Mesenteric fat pad (tissue), 1 donor: ENCODE measurements at regions not wholly inside any gene's neighbourhood (a gene's known extent, or its start where the extent isn't known, plus 50 kb on each side); places are given as distances from the start of the nearest gene placed in this dataset.

Source experiments
- DNase-seq: peaks from one replicate; pipeline ENCODE4 v3.0.0-alpha.2; 2020; ENCODE audit warnings: low spot score
- donor health status: DM: yes; HTN: yes; CAD: no.

DNA sequence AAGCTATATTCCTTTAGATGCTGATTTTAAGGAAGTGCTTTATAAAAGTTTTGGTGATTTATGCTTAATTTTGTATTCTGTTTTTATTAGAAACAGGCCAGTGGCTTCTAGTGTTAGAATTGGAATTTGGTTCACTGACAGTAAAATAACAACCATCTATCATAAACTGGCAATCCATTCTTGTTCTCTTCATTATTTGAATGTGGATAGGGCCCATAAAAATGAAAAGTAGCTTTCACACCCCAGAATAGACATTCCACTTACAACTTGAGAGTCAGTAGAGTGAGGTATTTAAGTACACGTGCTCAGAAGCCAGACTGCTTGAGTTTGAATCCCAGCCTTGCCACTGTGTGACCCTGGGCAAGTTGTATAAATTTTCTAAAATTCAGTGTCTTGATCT is 232.4 kb upstream of the CTSO start:
- DNase-seq = no peak

DNA sequence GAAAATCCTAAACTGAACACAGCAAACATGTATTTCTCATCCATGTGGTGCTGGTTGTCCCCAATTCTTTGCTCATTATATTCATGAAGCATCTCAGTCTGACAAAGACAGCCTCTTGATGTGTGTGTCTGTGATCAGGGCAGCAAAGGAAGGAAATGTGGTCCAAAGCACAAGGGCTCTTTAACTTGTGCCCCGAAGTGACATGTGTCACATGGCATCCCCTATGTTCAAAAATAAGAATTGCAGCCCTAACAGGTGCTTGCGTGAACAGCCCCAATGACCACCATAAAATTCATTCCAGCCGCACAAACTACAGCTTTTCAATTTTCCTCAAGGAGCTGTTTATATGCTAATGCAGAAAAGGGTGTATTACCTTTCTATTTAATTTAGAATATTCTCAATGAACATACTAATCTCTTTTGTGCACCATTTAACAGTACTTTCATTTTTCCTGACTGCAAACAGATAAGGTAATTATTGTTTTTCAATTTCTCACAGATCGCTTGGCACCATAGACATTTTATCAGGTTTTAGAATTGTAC is 231.9 kb upstream of the CTSO start:
- no peak for DNase-seq

DNA sequence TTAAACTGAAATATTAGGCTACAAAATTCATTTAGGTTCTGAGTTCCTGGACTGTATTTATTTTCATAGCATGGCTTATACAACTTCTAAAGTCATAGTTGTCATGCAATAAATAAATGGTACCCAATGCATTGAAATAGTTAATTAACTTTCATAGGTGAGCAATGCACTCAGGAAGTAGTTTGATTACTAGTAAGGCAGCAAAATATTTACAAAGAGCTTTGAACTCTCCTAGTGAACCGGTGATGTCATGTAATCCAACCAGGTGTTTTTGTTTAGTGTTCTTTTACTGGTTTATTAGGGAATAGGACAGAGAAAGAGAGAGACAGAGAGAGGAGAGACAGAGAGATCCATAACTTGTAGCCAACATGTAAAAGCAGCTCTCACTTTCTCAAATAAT is 228.6 kb upstream of the CTSO start:
- DNase-seq = no peak

DNA sequence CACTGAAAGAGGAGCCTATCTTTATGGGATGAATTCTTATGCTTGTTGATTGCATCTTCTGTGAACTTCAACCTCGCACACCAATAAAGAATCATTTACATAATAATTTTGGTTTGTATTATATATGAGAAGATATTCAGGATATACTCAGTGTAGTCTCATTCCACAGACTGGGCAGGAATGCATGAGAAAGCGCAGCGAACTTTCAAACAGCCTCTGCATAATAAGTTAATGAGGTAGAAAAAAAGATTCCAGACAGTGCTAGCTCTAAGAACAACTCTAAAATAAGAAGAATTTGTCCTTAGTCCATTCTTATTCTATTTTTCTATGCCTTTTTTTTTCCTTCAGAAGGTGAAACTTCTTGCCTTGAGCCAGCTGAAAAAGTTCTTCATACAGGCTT is 224.3 kb upstream of the CTSO start:
- DNase-seq = no peak

DNA sequence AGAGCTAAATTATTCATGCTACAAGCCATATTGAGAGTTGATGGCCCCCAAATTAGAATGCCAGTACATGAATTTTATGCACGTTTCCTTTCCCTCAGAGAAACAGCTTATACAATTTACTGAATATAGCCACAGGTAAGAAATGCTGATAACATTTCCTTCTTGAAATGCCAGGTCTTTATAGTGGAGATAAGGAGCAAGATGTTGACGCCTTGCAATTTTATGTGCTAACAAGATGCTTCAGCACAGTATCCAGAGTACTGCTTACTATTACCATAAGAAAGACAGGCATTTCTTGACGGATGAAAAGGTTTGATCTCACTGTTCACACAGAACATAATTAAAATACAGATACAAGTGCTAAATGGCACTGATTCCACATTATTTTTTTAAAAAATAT is 223.2 kb upstream of the CTSO start:
- DNase-seq = no peak

DNA sequence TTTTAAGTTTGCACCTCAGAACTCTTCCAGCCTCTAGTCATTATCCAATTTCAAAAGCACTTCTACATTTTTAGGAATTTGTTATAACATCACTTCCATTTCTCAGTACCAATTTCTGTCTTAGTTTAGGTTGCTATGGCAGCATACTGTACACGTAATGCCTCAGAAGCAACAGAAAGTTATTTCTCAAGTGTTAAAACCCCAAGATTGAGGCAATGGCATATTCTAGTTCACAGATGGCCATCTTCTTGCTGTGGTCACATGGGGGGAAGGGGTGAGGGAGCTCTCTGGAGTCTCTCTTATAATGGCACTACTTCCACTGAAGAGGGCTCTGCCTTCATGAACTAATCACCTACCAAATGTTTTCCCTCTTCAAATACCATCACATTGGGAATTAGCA is 220.3 kb upstream of the CTSO start:
- DNase-seq = no peak

DNA sequence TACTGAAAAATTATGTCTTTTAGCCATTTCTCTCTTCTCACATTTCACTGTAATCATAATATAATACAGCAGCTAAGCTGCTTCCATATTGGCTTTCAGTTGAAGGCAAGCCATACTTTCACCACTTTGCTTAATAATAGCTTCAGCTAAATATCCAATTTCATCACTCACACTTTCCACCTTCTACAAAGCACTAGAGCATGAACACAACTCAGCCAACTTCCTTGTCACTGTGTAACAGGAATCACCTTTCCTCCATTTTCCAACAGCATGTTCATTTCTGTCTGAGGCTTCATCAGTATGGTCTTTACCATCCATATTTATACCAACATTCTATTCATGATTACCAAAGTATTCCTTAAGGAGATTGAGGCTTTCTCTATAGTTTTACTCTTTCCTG is 219.8 kb upstream of the CTSO start:
- no peak for DNase-seq

DNA sequence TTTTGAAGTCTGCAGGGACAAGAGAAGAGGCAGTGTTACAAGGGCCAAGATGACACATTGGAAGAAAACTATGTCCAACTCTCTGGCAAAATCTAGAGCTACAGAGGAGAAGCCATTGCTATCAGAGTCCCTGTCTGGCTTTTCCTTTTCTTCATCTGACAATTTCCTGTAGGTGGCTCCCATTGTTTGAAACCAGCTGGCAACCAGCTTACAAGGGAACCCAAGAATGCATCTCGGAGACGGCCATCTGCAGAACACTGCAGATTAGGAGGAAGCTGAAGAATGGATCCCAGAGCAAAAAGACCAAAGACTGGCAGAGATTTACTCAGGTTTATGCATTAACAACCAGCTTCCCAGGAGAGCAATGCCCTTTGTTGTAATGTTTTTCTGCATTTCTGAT is 216.2 kb upstream of the CTSO start:
- DNase-seq = no peak

DNA sequence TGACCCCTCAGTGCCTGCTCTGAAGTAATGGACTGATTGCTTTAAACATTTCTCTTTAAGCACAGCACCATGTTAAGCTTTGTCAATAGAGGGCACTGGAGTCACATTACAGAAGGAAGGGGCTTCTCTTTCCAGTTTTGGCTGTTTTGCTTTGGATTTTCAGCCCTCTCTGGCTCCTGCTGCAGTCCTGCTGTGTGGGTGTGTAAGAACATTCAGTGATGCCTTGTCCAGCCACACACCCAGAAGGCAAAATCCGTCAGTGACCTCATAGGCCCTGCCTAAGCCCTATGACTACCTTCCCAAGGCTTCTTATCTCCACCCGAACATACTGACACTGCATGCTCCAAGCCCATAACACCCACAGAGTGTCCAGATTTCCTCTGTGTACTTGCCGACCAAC is 215.3 kb upstream of the CTSO start:
- DNase-seq = no peak

DNA sequence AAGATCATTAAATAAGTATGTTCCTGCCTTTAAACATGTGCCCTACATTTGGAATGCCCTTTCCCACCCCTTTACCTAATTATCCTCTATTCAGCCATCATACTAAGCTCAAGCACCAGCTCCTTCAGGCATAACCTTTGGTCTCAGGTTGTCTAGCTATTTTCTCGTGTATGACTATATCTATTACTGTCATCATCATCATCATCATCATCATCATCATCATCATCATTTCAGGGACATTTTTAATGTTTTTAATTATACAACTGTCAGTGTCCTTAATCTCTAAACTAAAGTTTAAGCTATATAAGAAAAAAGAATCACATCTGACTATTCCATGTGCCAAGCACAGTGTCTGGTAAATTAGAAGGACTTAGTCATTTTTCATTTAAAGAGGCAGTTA is 214.6 kb upstream of the CTSO start:
- no peak for DNase-seq

DNA sequence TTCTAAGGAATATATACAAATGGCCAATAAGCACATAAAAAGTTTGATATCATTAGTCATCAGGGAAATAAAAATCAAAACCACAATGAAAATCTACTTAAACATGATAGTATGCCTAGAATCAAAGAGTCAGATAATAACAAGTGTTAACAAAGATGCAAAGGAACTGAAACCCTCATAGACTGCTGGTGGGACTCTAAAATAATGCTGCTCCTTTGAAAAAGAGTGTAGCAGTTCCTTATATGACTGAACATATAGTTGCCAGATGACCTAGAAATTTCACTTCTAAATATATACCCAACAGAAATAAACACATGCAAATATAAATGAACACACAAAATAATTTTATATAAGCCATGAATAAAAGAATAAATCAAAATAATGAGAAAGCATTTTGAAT is 205.1 kb upstream of the CTSO start:
- no peak for DNase-seq

DNA sequence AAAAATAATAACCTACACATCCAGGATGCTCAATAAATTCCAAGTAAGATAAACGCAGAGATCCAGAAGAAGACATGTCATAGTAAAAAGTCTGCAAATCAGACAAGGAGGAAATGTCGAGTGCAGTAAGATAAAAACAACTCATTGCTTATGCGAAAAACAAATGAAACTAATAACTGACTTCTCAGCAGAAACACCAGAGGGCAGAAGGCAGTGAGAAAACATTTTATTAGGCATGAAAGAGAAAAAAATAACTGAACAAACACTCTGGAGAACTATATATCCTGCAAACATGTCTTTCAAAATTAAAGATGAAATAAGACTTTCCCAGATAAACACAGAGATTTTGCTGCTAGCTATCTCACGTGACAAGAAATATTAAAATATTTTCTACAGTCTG is 201.3 kb upstream of the CTSO start:
- DNase-seq = no peak

DNA sequence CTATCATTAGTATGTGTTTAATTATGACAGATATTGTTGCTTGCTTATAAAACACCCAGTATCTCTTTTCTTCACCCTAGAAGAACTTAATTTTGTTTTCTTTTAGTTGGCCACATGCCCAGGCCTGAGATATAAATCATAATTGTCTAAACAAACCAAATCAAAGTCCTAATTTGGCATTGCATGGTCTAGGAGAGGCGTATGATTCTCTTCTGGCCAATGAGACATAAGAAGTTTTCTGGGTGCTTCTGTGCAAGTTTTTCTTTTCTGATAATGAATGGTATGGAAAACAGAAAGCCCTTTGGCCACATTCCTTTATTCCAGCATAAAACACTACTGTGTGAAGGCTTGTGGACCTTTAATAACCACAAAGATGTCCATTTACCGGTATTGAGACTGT is 192.9 kb upstream of the CTSO start:
- no peak for DNase-seq

DNA sequence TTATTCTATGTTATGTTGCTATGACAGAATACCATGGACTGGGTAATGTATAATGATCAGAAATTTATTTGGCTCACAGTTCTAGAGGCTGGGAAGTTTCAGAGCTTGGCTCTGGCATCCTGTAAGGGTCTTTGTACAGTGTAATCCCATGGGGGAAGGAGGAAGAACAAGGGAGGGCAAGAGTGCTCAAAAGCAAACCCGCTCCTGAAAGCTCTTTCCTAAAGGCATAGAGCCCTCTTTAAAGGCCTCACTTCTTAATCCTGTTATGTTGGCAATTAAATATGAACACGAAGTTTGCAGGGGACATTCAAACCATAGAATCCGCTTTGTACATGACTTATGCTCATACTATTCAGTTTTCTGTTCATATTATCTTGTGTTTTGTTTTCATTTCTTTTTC is 191.3 kb upstream of the CTSO start:
- DNase-seq = no peak

DNA sequence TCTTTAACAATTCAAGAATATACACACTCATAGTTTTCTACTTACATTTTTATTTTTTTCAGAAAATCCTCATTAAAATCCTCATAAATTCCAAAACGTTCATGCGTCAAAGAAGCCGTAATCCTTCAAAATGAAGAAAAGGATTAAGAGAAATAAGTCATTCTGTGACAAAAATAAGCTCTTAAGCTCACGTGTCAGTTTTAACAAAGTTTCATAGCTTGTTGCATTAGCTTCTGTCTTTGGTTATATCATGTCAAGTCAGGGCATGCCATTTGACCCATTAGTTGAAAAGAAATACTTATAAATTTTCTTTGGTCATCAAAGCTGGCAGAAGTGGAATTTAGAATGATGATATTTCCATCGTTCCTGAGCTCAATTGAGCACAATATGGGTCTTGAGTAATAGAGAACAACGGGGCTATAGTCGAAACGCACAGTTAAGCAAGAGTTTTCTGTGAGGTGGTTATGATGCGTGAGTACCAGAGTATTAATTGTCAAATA is 185.2 kb upstream of the CTSO start:
- DNase-seq = no peak

DNA sequence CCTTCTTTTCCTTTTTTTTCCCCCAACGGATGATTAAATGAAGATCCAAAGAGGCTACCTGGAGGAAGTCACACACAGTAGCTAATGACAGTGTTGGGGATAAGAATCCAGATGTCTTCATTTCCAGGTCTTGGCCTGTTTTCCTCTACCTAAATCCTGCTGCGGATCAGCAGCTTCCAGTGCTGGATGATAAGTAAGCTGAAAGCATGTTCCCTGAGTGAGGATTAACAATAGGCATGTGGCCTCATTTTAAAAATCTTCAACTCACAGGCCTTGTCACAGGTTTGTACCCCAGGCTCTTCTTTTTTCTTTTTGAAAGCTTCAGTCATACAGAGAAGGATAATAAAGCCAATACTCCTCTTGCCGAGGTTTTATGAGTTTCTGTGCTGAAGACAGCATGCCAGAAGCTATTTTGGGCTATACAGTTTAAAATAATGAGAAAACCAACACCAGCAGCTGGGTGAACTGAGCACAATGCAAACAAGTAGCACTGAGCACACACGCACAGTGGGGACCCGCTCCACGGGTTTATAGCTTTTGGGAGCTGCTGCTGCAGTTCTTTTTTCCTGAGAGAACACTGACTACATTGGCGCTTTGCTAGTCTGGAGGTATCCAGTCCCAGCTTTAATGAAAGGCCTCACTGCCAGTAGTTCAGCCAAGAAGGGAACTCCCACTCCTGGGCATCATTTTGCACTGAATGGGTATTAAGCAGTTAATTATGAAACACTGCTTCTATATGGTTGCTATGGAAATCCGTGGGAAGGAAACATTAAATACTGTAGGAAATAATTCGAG is 184.2 kb upstream of the CTSO start:
- DNase-seq = no peak

DNA sequence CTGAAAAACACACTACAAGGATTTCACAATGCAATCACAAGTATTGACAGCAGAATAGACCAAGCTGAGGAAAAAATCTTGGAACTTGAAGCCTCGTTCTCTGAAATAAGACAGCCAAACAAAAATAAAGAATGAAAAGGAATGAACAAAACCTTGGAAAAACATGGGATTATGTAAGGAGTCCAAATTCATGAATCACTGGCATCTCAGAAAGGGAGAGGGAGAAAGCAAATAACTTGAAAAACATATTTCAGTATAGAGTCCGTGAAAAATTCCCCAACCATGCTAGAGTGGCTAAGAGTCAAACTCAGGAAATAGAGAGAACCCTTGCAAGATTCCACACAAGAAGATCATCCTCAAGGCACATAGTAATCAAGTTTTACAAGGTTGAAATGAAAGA is 178.5 kb upstream of the CTSO start:
- DNase-seq = no peak

DNA sequence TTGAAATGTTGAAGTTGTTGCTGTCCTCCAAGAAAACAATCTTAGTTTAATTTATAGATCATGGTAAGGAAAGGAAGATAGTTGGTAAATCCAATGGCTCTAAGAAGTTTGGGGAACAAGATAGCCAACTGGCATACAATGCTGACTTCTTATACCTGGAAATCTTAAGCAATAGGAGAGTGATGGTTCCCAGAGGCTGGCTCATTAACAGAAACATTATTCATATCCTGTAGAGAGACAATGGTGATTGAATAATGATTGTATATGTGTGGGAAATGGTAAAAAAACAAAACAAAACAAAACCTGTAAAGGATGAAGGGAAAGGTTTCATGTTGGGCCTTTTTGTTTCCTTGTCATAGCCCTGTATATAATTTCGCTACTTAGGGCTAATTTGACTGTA is 174.9 kb upstream of the CTSO start:
- no peak for DNase-seq

DNA sequence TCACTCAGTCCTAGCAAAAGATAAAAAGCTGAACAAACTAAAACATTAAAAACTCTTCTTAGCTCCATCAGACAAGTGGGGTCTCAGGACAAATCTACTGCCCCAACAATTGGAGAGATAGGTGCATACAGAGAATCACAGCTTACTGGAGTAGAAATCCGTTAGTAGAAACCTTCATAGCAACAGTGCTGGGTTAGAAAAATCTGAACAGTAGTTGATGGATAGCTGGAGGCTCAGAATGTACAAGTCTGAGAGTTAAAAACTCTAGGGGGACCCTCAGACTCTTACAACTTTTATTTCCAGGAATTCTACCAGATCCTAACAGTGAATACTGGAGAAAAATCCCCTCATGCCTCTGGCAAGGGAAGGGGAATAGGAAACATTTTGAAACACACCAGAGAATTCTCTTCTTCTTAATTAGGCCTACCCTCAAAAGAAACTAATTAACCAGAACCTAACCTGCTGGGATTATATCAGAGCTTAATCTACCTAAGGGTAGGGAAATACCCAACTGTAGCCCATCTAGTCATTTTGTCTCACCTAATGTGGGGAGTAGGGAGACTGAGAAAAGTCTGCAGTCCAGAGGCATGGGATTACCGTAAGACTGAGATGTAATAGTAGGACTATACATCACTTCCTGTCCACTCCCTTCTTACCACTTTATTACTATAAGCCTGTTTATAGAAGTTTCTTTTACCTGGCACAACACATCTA is 165.0 kb upstream of the CTSO start:
- DNase-seq = no peak

DNA sequence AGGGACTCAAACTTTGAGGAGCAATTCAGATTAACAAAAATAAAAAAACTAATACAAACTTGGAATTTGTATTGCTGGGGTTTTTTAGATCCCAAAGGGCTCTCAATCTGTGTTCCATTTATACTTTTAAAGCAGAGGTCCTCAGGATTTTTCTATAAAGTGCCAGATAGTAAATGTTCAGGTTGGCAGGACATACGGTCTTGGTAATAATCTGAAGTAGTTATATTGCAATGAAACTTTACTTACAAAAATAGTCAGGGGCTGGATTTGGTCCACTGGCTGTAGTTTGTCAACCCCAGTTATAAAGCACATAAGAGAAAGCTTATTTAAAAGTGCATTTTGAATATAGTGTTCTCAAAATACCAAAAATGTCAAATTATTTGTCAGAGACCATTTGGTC is 164.1 kb upstream of the CTSO start:
- no peak for DNase-seq

DNA sequence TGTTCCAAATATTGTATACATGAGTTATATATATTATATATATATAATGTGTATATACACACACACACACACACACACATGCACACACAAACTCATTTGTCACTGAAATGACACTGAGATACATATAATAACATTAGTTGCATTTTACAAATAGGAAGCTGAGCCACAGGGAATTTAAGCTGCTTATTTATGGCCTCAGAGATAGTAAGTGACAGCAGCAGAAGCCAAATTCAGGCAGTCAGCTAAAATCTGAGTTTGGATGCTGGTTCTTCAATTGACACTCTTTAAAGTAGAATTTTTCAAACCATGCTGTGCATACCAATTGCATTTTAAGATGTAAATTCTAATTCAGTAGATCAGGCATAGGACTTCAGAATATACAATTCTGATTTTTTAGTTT is 163.3 kb upstream of the CTSO start:
- DNase-seq = no peak

DNA sequence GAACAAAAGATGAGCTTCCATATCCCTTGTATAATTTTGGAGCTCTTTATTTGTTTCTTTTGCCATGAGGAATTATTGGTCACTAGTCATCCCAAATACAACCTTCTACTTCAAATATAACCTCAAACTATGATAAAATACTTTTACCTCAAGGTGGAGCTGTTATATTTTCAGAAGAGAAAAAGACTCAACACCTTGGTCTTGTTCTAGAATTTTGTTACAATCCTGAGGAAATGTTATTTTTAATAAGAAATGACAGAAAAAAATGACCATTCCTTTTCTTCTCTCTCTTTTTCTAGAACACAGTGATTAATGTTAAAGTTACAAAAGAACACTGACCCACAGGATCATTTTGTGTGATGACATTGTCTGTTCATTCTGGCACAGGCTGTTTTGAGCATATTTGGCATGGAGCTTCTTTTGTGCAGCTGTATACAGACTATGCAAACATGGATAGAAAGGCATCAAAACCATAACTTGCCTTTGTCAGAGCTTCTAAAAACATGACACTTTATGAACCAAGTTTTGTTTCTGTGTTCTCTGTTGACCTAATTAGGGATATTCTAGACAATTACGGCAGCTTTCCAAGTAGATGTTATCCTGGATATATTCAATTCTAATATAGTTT is 159.6 kb upstream of the CTSO start:
- no peak for DNase-seq
